Esophagus squamous epithelium (tissue), 5 donors: ENCODE measurements at regions not wholly inside any gene's neighbourhood (a gene's known extent, or its start where the extent isn't known, plus 50 kb on each side); places are given as distances from the start of the nearest gene placed in this dataset.

ENCODE experiments used
- DNase-seq: peaks from one replicate; lab custom pipeline; 2025; lab: John Stamatoyannopoulos, UW
- H3K27ac ChIP-seq, 4 donors: fragments of 200-600 bp; sonication (generic); one replicate each; pipeline ENCODE4 v1.5.1; 2016 to 2019; ENCODE audit warnings: mild to moderate bottlenecking in 1 of 4
- H3K27me3 ChIP-seq, 4 donors: fragments of 200-600 bp; sonication (generic); 1 replicate in 3 of 4; 2 replicates in 1 of 4; pipeline versions ENCODE4 v1.5.1 to v1.6.0; 2017 to 2021; ENCODE audit warnings: antibody characterized with exemption in 1 of 4
- H3K36me3 ChIP-seq, 3 donors: fragments of 200-600 bp; sonication (generic); one replicate each; pipeline ENCODE4 v1.5.1; 2016 to 2019
- H3K4me1 ChIP-seq, 3 donors: fragments of 200-600 bp; sonication (generic); one replicate each; pipeline ENCODE4 v1.5.1; 2017 to 2019
- H3K4me3 ChIP-seq, 4 donors: fragments of 200-600 bp; sonication (generic); 1 replicate in 3 of 4; 2 replicates in 1 of 4; pipeline ENCODE4 v1.5.1; 2016 to 2019; ENCODE audit warnings: mild to moderate bottlenecking in 2 of 4, moderate library complexity in 1 of 4
- H3K9me3 ChIP-seq, 3 donors: fragments of 200-600 bp; sonication (generic); one replicate each; pipeline ENCODE4 v1.5.1; 2016 to 2019
- POLR2A ChIP-seq, 4 donors: fragments of 450-650 bp; IDR thresholded peaks; one replicate each; pipeline ENCODE4 v1.6.1; 2017; ENCODE audit warnings: antibody characterized with exemption in 4 of 4, mild to moderate bottlenecking in 4 of 4, moderate library complexity in 3 of 4
- WGBS, 2 donors: methylation state at CpG; one replicate each; pipeline ENCODE4 v1.1.5; 2018; 5-methylcytosine and 5-hydroxymethylcytosine counted together
- intact Hi-C: fragments of 100-400 bp; cut with DNase I; formaldehyde crosslinking; loops from one replicate; pipeline ENCODE4 v1.15.0; 2022
- TF ChIP-seq, protein P1 (sequence below), 6 experiments: fragments of 450-650 bp in 4 of 6; fragments of 200-600 bp in 2 of 6; sonication (generic) in 2 of 6; IDR thresholded peaks; one replicate each; pipeline ENCODE4 v1.5.1; 2016 to 2019; ENCODE audit warnings: antibody characterized with exemption in 6 of 6, mild to moderate bottlenecking in 4 of 6, moderate library complexity in 4 of 6
- donor health status: DM: yes; HTN: yes; CAD: no.

DNA sequence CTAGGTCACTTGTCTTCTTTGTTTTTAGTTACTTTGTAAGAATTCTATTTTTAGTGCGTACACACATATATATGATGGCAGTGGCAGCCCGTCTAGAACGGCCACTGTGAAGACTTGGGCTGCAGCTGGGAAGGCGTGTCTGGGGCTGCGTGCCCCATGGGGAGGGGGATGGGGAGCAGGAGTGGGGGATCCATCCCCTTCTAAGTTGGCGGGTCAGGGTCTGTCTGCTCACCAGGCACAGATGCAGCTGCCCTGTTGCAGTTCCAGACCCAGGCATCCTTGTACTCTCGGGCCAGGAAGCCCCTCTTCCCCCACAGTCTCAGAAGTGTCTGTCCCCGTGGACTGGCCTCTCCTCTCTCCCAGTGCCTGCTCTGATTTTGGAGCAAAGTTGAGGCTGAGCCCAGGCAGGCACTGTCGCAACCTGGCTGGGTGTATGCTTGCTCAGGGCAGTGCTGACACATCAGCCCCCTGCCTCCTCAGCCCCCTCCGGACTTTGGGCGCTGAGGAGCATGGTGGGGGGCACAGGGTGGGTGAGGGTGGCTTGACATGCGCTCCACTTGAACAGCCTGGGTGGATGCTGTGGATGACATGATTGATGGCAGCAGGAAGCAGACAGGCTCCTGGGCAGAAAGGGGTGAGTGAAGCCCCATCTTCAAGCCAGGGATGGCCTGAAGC is 271.2 kb upstream of the NAV3 start:
- no peaks in the 10 kb centered on the region for H3K4me1 ChIP-seq
- TF ChIP-seq, protein P1, sequence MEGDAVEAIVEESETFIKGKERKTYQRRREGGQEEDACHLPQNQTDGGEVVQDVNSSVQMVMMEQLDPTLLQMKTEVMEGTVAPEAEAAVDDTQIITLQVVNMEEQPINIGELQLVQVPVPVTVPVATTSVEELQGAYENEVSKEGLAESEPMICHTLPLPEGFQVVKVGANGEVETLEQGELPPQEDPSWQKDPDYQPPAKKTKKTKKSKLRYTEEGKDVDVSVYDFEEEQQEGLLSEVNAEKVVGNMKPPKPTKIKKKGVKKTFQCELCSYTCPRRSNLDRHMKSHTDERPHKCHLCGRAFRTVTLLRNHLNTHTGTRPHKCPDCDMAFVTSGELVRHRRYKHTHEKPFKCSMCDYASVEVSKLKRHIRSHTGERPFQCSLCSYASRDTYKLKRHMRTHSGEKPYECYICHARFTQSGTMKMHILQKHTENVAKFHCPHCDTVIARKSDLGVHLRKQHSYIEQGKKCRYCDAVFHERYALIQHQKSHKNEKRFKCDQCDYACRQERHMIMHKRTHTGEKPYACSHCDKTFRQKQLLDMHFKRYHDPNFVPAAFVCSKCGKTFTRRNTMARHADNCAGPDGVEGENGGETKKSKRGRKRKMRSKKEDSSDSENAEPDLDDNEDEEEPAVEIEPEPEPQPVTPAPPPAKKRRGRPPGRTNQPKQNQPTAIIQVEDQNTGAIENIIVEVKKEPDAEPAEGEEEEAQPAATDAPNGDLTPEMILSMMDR (IDR thresholded peaks at IDR 0.05) = no peak
- no peak for TF ChIP-seq POLR2A (IDR thresholded peaks at IDR 0.05)
- intact Hi-C loops = no loop called here
- WGBS, 2 donors = 57 to 73% methylated on average over 3 to 8 of the region's 12 CpGs
- H3K9me3 ChIP-seq = no peaks in the 10 kb centered on the region
- no peak overlapping the region for H3K27ac ChIP-seq
- H3K27me3 ChIP-seq = no peaks in the 10 kb centered on the region
- no peaks in the 10 kb centered on the region for H3K36me3 ChIP-seq
- DNase-seq = no peak
- no peak overlapping the region for H3K4me3 ChIP-seq

DNA sequence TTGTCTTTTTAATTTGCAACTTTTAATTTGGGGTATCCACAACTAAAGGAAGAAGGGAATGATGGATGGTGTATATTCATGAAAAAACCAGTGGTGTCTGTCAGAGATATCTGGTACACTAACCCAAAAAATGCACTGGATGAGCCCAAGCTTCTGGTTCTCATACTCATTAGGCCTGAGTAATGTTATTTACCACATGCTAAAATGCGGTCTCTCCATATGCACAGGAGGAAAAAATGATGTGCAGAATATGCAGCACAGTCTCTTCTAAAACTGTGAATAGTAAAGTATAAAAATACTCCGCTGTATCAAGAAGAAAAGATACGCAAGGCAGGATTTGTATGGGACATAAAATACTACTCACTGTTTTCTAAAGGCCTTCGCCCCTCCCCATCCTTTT is 275.6 kb upstream of the NAV3 start:
- no peak overlapping the region for H3K27ac ChIP-seq
- H3K4me1 ChIP-seq = no peaks in the 10 kb centered on the region
- no peak for DNase-seq
- H3K4me3 ChIP-seq = no peak overlapping the region
- H3K27me3 ChIP-seq = no peaks in the 10 kb centered on the region
- no peaks in the 10 kb centered on the region for H3K36me3 ChIP-seq
- TF ChIP-seq, protein P1 (IDR thresholded peaks at IDR 0.05) = no peak
- TF ChIP-seq POLR2A (IDR thresholded peaks at IDR 0.05) = no peak
- 61 to 81% methylated on average over 4 of the region's 4 CpGs for WGBS, 2 donors
- no peaks in the 10 kb centered on the region for H3K9me3 ChIP-seq
- intact Hi-C loops = no loop called here

- no peak for TF ChIP-seq POLR2A (IDR thresholded peaks at IDR 0.05)
- TF ChIP-seq, protein P1 (IDR thresholded peaks at IDR 0.05) = no peak
- DNase-seq = no peak
- H3K27me3 ChIP-seq = no peaks in the 10 kb centered on the region
- WGBS, 2 donors = 87 to 100% methylated on average over 1 of the region's 1 CpG
- no peak overlapping the region for H3K4me3 ChIP-seq
- H3K36me3 ChIP-seq = no peaks in the 10 kb centered on the region
- intact Hi-C loops = no loop called here
- H3K9me3 ChIP-seq = no peaks in the 10 kb centered on the region
- no peak overlapping the region for H3K27ac ChIP-seq
- no peaks in the 10 kb centered on the region for H3K4me1 ChIP-seq
These were observed 276.6 kb upstream of the NAV3 start for GRCh38 chr12:77553976-77554619.

- TF ChIP-seq, protein P1 (IDR thresholded peaks at IDR 0.05) = no peak
- TF ChIP-seq POLR2A (IDR thresholded peaks at IDR 0.05) = no peak
- DNase-seq = no peak
- H3K36me3 ChIP-seq = no peaks in the 10 kb centered on the region
- H3K27ac ChIP-seq = no peak overlapping the region
- intact Hi-C loops = no loop called here
- H3K27me3 ChIP-seq = no peaks in the 10 kb centered on the region
- no peaks in the 10 kb centered on the region for H3K9me3 ChIP-seq
- H3K4me3 ChIP-seq = no peak overlapping the region
- no peaks in the 10 kb centered on the region for H3K4me1 ChIP-seq
- 29 to 47% methylated on average over 3 of the region's 3 CpGs for WGBS, 2 donors
These were observed 281.1 kb upstream of the NAV3 start for GRCh38 chr12:77549383-77550128.

DNA sequence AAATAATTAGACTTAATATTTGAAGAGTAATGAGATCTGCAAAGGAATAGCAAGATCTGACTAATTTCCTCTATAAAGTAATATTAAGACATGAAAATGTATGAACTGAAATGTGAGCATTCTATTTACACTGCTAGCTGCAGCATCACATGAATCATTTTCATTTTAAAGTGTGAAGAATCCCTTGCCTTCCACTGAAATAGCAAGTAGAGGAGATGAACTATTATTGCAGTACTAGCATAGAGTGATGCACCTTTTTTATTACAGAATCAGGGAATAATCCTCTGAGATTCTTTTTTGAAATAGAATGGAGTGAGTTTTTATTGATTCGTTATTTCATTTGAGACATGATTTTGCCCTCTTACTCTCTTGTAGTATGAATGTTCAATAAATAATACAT is 281.9 kb upstream of the NAV3 start:
- TF ChIP-seq, protein P1 (IDR thresholded peaks at IDR 0.05) = no peak
- no peak for TF ChIP-seq POLR2A (IDR thresholded peaks at IDR 0.05)
- intact Hi-C loops = no loop called here

More for the DNA sequence above, 281.9 kb upstream of the NAV3 start:
- Histone ChIP-seq H3K4me3 (no peak overlapping the region), H3K9me3 (no peaks in the 10 kb centered on the region), H3K27ac (no peak overlapping the region), H3K27me3 (no peaks in the 10 kb centered on the region), H3K36me3 (no peaks in the 10 kb centered on the region), H3K4me1 (no peaks in the 10 kb centered on the region)
- WGBS, 2 donors = 60 to 92% methylated on average over 1 of the region's 1 CpG
- DNase-seq = no peak
